ENCODE measurements at regions not wholly inside any gene's neighbourhood (a gene's known extent, or its start where the extent isn't known, plus 50 kb on each side); places are given as distances from the start of the nearest gene placed in this dataset.

DNA sequence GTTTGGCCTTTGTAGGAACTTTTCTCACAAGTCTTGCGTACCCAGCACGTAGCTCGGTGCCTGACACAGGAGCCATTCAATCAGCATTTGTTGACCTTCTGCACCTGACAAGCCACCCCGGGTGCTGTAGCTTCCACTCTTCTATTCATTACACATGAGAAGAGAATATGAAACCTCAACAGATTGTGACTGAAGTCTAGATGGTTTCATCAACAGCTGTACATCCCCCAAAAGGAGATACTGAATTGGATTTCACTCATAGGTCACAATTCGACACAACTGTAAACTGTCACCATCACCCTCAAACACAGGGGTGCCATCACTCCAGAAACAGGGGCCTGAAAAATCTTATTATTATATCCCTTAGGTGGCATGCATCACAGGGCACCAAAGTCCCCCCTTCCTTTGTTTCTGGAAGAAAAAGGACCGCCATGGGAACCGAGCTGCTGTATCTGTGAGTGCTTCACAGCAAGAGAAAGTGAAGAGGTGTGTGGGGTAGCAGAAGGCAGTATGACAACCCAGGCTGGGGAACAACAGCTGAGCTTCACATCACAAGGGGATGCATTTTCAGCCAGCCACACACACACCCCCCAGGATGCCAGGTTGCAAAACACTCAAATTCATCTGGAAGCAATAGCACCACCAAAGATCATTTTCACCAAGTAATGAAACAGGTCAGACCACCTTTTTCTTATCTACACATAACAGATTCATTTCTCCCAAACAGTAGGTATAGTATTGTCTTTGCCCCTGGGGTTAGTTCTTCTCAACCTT lies 225.7 kb downstream of the TOMM20 start:
- Histone ChIP-seq H3K27ac (no peak overlapping the region), H3K4me1 (peaks cover 4 to 34% (median 20%) of the 10 kb centered on the region in 4 donors), H3K9me3 (no peaks in the 10 kb centered on the region), H3K27me3 (no peaks in the 10 kb centered on the region), H3K36me3 (no peaks in the 10 kb centered on the region), H3K4me3 (no peak overlapping the region)
- DNase-seq, result no peak
- TF ChIP-seq, protein P1, sequence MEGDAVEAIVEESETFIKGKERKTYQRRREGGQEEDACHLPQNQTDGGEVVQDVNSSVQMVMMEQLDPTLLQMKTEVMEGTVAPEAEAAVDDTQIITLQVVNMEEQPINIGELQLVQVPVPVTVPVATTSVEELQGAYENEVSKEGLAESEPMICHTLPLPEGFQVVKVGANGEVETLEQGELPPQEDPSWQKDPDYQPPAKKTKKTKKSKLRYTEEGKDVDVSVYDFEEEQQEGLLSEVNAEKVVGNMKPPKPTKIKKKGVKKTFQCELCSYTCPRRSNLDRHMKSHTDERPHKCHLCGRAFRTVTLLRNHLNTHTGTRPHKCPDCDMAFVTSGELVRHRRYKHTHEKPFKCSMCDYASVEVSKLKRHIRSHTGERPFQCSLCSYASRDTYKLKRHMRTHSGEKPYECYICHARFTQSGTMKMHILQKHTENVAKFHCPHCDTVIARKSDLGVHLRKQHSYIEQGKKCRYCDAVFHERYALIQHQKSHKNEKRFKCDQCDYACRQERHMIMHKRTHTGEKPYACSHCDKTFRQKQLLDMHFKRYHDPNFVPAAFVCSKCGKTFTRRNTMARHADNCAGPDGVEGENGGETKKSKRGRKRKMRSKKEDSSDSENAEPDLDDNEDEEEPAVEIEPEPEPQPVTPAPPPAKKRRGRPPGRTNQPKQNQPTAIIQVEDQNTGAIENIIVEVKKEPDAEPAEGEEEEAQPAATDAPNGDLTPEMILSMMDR (IDR thresholded peaks at IDR 0.05), result no peak
- no peak for TF ChIP-seq POLR2A (IDR thresholded peaks at IDR 0.05)
- 93% methylated on average over 3 of the region's 7 CpGs for WGBS (ENCODE audit: insufficient coverage, low coverage, low lambda C conversion rate, missing lambda C conversion rate)
- intact Hi-C loops (cut with DNase I), result no loop called here
- no peak for ATAC-seq

DNA sequence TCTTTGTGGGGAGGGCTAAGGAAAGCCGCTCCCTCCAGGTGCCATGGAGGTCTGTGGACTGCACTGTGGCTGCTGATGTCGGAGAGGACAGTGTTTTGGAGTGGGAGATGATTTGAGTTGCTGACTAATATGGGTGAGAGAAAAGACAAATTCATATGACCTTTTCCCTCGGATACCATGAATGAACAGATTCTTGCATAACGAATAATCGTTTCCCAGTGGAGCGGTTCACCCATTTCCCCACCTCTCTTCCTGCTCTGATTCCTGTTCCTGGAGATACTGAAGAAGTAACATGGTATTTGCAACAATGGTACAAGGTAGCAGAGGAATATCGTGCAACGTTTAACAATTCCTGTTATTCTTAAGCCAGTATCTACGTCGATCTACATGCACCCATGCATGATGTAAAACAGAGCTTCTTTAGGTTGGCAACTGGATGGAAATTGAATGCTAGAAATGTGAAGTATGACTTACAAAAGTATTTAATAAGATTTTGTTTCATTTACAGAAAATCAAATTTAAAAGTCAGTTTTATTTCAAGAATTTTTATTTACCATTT lies 227.1 kb downstream of the TOMM20 start:
- WGBS (ENCODE audit: insufficient coverage, low coverage, low lambda C conversion rate, missing lambda C conversion rate), result 83% methylated on average over 7 of the region's 10 CpGs
- TF ChIP-seq, protein P1 (IDR thresholded peaks at IDR 0.05), result no peak
- TF ChIP-seq POLR2A (IDR thresholded peaks at IDR 0.05), result no peak
- ATAC-seq, result no peak

DNA sequence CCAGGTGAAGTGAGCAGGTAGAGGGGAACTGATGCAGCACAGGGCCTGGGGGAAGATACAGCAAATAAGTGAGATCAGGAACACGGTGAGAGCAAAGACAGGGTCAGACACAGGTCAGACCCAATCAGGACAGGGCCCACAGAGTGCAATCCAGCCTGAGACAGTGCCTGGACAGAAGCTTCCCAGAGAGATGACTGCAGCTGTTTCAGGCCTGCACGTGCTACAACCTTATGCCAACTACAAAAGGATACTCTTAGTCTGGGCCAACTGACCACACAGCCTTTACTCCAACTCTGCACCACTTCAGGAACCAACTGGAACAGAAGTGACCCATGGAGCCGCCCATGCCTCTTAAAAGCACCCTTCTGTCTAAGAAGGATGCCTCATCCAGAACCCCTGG lies 228.0 kb downstream of the TOMM20 start:
- TF ChIP-seq POLR2A (IDR thresholded peaks at IDR 0.05), result no peak
- TF ChIP-seq, protein P1 (IDR thresholded peaks at IDR 0.05), result no peak
- DNase-seq, result no peak
- 75% methylated on average over 1 of the region's 3 CpGs for WGBS (ENCODE audit: insufficient coverage, low coverage, low lambda C conversion rate, missing lambda C conversion rate)
- peak in 2 of 4 donors; percentile 7 to 15 for ATAC-seq
- intact Hi-C loops (cut with DNase I), result no loop called here
- no peaks in the 10 kb centered on the region for H3K27me3 ChIP-seq
- no peaks in the 10 kb centered on the region for H3K9me3 ChIP-seq
- H3K4me3 ChIP-seq, result no peak overlapping the region
- H3K27ac ChIP-seq, result no peak overlapping the region
- peaks cover 0 to 20% (median 14%) of the 10 kb centered on the region in 4 donors for H3K4me1 ChIP-seq
- H3K36me3 ChIP-seq, result no peaks in the 10 kb centered on the region

More for the DNA sequence above, 227.1 kb downstream of the TOMM20 start:
- Histone ChIP-seq H3K27me3 (no peaks in the 10 kb centered on the region), H3K9me3 (no peaks in the 10 kb centered on the region), H3K4me1 (peaks cover 0 to 20% (median 14%) of the 10 kb centered on the region in 4 donors), H3K4me3 (no peak overlapping the region), H3K27ac (no peak overlapping the region), H3K36me3 (no peaks in the 10 kb centered on the region)
- intact Hi-C loops (cut with DNase I), result no loop called here
- no peak for DNase-seq

DNA sequence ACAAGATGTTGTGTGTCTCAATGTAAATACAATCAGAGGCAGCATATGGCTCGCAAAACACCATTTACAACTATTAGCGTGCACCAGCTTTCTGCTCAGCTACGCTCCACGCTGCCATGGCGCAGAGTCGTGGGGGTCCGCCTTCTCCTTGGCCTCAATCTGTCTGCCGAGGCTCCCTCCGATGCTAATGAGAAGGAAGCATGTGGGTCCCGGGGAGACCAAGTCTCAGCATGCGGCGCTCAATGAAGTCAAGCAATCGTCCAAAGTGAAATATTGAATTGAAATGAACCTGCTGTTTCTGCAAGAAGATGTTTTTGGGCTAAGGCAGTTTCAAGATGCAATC lies 228.9 kb downstream of the TOMM20 start:
- intact Hi-C loops (cut with DNase I), result no loop called here
- DNase-seq (no peak), ATAC-seq (no peak)
- Histone ChIP-seq H3K9me3 (no peaks in the 10 kb centered on the region), H3K36me3 (no peaks in the 10 kb centered on the region), H3K4me3 (no peak overlapping the region), H3K27me3 (no peaks in the 10 kb centered on the region), H3K4me1 (peaks cover 0 to 22% (median 15%) of the 10 kb centered on the region in 4 donors), H3K27ac (peak overlapping the region; percentile 82 to 92 (median 83))
- TF ChIP-seq POLR2A (IDR thresholded peaks at IDR 0.05), result no peak
- TF ChIP-seq, protein P1 (IDR thresholded peaks at IDR 0.05), result no peak
- 73% methylated on average over 2 of the region's 13 CpGs for WGBS (ENCODE audit: insufficient coverage, low coverage, low lambda C conversion rate, missing lambda C conversion rate)
